Activated T-cell treated with anti-CD3 and anti-CD28 coated beads, Interleukin-2, amount 50 U/mL, for 4 hours (primary cell): ENCODE measurements at regions not wholly inside any gene's neighbourhood (a gene's known extent, or its start where the extent isn't known, plus 50 kb on each side); places are given as distances from the start of the nearest gene placed in this dataset.

Source experiments
- ATAC-seq, 2 donors: fragments of 200-7000 bp; cut with Tn5 transposase; one replicate each; pipeline ENCODE4 v1.10.0; 2021
- DNase-seq: peaks from one replicate; pipeline ENCODE4 v3.0.0-alpha.2; 2020
- H3K27me3 Mint-ChIP-seq: one replicate; pipeline ENCODE4 v1.8.0; 2021; ENCODE audit warnings: low read depth, mixed read lengths
- H3K36me3 Mint-ChIP-seq: one replicate; pipeline ENCODE4 v1.8.0; 2022; ENCODE audit warnings: mixed read lengths; ENCODE audit not compliant: insufficient read depth
- H3K4me1 Mint-ChIP-seq: one replicate; pipeline ENCODE4 v1.8.0; 2021; ENCODE audit warnings: low read depth, mixed read lengths
- H3K4me3 Mint-ChIP-seq: one replicate; pipeline ENCODE4 v1.8.0; 2021; ENCODE audit warnings: mild to moderate bottlenecking, moderate library complexity, mixed read lengths
- H3K9me3 Mint-ChIP-seq: one replicate; pipeline ENCODE4 v1.8.0; 2021; ENCODE audit warnings: mixed read lengths

GRCh38 chr2:8478471-8478793 is 203.4 kb upstream of the ID2 start:
- DNase-seq (no peak), ATAC-seq (no peak)
- H3K27me3 Mint-ChIP-seq: no peaks in the 10 kb centered on the region
- no peaks in the 10 kb centered on the region for H3K9me3 Mint-ChIP-seq
- H3K4me1 Mint-ChIP-seq: peaks cover 90% of the 10 kb centered on the region
- no peaks in the 10 kb centered on the region for H3K36me3 Mint-ChIP-seq
- no peak overlapping the region for H3K4me3 Mint-ChIP-seq

DNA sequence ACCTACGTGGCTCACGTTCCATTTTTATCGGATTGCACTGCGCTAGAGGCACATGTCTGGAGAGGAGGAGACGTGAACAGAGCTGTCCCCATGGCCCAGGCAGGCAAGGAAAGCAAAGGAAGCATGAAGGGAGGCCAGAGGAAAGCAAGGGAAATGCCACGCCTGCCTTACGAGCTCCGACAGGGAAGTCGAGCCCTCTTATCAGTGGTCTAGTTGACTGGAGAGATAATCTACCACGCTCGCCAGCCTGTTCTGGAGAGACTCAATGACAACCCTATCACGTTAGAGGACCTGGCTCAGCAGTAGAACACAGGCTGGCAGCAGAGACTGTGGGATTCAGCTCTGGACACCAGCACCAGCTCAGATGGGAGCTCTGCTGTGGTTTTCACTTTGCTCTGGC is 202.6 kb upstream of the ID2 start:
- H3K27me3 Mint-ChIP-seq: no peaks in the 10 kb centered on the region
- no peaks in the 10 kb centered on the region for H3K9me3 Mint-ChIP-seq
- ATAC-seq: no peak
- DNase-seq: no peak
- H3K36me3 Mint-ChIP-seq: no peaks in the 10 kb centered on the region
- H3K4me3 Mint-ChIP-seq: no peak overlapping the region
- peaks cover 82% of the 10 kb centered on the region for H3K4me1 Mint-ChIP-seq

- H3K27me3 Mint-ChIP-seq: no peaks in the 10 kb centered on the region
- no peaks in the 10 kb centered on the region for H3K9me3 Mint-ChIP-seq
- H3K36me3 Mint-ChIP-seq: no peaks in the 10 kb centered on the region
- DNase-seq: no peak
- H3K4me1 Mint-ChIP-seq: peaks cover 83% of the 10 kb centered on the region
- no peak overlapping the region for H3K4me3 Mint-ChIP-seq
- ATAC-seq: no peak
These were observed 200.9 kb upstream of the ID2 start for GRCh38 chr2:8480915-8481314.

DNA sequence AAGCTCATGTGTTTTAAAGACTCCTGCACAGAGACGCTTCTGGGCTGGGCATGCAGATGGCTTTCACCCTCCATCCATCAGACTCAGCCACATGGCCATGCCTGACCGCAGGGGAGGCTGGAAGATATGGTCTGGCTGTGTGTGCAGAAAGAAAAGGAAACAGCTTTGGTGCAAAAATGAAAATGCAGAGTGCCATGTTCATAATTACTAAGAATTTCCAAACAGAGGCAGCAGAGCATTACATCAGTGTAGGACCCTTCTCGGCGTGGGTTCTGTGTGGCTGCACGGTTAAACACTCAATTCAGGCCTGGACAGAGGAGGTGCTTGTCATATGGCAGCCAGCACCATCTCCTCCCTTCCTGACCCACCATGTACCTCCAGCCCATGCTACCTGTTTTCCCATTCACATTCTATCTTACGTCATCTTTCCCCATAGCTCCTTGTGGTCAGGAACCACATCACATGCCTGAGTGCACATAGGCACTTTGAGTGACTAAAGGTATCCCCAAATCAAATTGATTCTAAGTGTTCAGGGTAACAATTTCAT is 200.3 kb upstream of the ID2 start:
- DNase-seq (no peak), ATAC-seq (peak; percentile 59 to 68)
- Mint-ChIP-seq H3K4me3 (peak overlapping the region; percentile 17), H3K9me3 (no peaks in the 10 kb centered on the region), H3K36me3 (no peaks in the 10 kb centered on the region), H3K4me1 (peaks cover 83% of the 10 kb centered on the region), H3K27me3 (no peaks in the 10 kb centered on the region)

DNA sequence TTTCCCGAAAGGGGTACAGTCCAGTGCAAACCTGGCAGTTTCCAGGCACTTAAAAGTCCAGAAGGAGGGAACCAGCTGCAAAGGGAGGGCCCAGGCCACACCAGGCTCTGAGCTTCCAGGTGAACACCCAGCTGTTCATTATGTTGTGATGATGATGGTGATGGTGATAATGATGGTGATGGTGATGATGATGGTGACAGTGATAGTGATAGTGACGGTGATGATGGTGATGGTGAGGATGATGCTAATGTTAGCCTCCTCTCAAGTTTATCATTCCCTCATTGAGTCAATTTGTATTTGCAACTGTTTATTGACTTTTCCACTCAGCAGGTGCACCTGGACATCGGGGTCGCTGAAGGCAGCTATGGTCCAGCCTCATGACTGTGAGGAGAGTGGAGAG is 199.4 kb upstream of the ID2 start:
- H3K27me3 Mint-ChIP-seq: no peaks in the 10 kb centered on the region
- no peaks in the 10 kb centered on the region for H3K36me3 Mint-ChIP-seq
- DNase-seq (no peak), ATAC-seq (no peak)
- H3K9me3 Mint-ChIP-seq: no peaks in the 10 kb centered on the region
- H3K4me3 Mint-ChIP-seq: no peak overlapping the region
- peaks cover 85% of the 10 kb centered on the region for H3K4me1 Mint-ChIP-seq

GRCh38 chr2:8484502-8485283 is 197.2 kb upstream of the ID2 start:
- ATAC-seq: no peak
- Mint-ChIP-seq H3K27me3 (no peaks in the 10 kb centered on the region), H3K4me3 (peak overlapping the region; percentile 10), H3K36me3 (no peaks in the 10 kb centered on the region), H3K4me1 (peaks cover 86% of the 10 kb centered on the region), H3K9me3 (no peaks in the 10 kb centered on the region)
- DNase-seq: no peak

DNA sequence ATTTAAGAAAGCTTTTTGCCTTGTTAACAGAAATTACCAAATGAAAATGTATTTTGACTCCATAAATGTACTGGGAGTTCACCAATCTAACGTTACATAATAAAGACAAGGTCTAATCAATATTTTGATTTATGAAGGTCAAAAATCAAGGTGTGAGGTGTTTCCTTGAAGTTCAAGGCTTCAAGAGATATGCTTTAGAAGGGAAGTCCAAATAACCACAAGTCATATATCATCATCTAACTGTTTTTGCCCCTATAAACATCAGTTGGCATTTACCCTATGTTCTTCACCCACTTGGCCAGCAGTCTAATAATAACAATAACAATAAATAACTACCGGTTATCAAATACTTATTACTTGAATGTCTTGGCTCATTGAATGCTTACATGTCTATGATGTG is 196.1 kb upstream of the ID2 start:
- no peaks in the 10 kb centered on the region for H3K36me3 Mint-ChIP-seq
- ATAC-seq: no peak
- H3K4me1 Mint-ChIP-seq: peaks cover 84% of the 10 kb centered on the region
- H3K27me3 Mint-ChIP-seq: no peaks in the 10 kb centered on the region
- peak overlapping the region; percentile 79 for H3K4me3 Mint-ChIP-seq
- DNase-seq: no peak
- H3K9me3 Mint-ChIP-seq: no peaks in the 10 kb centered on the region

GRCh38 chr2:8486141-8486540 is 195.7 kb upstream of the ID2 start:
- Mint-ChIP-seq H3K4me1 (peaks cover 81% of the 10 kb centered on the region), H3K4me3 (peak overlapping the region; percentile 79), H3K9me3 (no peaks in the 10 kb centered on the region), H3K36me3 (no peaks in the 10 kb centered on the region), H3K27me3 (no peaks in the 10 kb centered on the region)
- ATAC-seq (no peak), DNase-seq (no peak)

- Mint-ChIP-seq H3K4me1 (peaks cover 72% of the 10 kb centered on the region), H3K36me3 (no peaks in the 10 kb centered on the region), H3K27me3 (no peaks in the 10 kb centered on the region), H3K9me3 (no peaks in the 10 kb centered on the region), H3K4me3 (peak overlapping the region; percentile 79)
- DNase-seq: no peak
- peak; percentile 2 to 18 for ATAC-seq
These were observed 194.4 kb upstream of the ID2 start for GRCh38 chr2:8487461-8487932.

GRCh38 chr2:8488001-8488738 is 193.7 kb upstream of the ID2 start:
- Mint-ChIP-seq H3K9me3 (no peaks in the 10 kb centered on the region), H3K4me1 (peaks cover 65% of the 10 kb centered on the region), H3K4me3 (peak overlapping the region; percentile 79), H3K27me3 (no peaks in the 10 kb centered on the region), H3K36me3 (no peaks in the 10 kb centered on the region)
- ATAC-seq (peak; percentile 90 to 94), DNase-seq (peak; percentile 55)

DNA sequence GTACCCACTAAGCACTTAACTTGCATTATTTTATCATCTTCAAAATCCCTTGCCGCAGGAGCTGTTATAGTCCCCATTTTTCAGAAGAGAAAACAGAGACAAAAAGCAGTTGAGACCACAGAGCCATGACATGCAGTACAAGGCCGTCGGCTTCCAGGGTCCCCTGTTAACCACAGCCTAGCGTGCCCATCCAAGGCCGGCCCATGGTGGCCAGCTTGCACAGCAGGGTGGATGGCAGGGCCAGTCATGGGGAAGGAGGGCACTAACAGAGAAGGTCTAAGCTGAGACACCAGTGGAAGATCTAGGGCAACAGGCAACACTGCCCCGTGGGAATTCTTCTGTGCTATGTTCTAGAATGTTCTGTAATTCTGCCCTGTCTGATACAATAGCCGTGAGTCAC is 192.6 kb upstream of the ID2 start:
- no peak for ATAC-seq
- H3K4me1 Mint-ChIP-seq: peaks cover 63% of the 10 kb centered on the region
- H3K27me3 Mint-ChIP-seq: no peaks in the 10 kb centered on the region

DNA sequence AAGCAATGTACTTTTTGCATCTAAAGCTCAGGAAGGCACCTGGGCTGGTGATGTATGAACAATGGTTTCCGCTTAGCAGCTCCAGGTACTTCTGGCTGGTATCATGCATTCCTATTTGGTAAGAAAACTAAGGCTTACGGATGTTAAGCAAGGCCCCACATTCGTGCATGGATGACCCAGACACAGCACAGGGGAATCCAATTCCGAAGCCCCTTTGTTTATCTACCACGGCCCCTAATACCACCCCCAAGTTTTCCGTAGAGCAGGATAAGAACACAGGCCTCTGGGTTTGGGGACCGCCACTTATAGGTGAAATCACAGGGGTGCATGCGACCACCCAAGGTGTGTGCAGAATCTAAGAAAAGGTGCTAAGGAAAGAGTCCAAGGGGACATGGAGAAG is 192.1 kb upstream of the ID2 start:
- H3K4me1 Mint-ChIP-seq: peaks cover 59% of the 10 kb centered on the region
- no peak overlapping the region for H3K4me3 Mint-ChIP-seq
- DNase-seq (no peak), ATAC-seq (no peak)
- no peaks in the 10 kb centered on the region for H3K27me3 Mint-ChIP-seq
- H3K9me3 Mint-ChIP-seq: no peaks in the 10 kb centered on the region
- no peaks in the 10 kb centered on the region for H3K36me3 Mint-ChIP-seq

More for the DNA sequence above, 192.6 kb upstream of the ID2 start:
- no peak for DNase-seq
- no peaks in the 10 kb centered on the region for H3K36me3 Mint-ChIP-seq
- no peaks in the 10 kb centered on the region for H3K9me3 Mint-ChIP-seq
- H3K4me3 Mint-ChIP-seq: peak overlapping the region; percentile 79

- ATAC-seq (no peak), DNase-seq (no peak)
- Mint-ChIP-seq H3K27me3 (no peaks in the 10 kb centered on the region), H3K9me3 (no peaks in the 10 kb centered on the region), H3K4me1 (peaks cover 55% of the 10 kb centered on the region), H3K36me3 (no peaks in the 10 kb centered on the region), H3K4me3 (no peak overlapping the region)
These were observed 191.6 kb upstream of the ID2 start for GRCh38 chr2:8490166-8490721.

DNA sequence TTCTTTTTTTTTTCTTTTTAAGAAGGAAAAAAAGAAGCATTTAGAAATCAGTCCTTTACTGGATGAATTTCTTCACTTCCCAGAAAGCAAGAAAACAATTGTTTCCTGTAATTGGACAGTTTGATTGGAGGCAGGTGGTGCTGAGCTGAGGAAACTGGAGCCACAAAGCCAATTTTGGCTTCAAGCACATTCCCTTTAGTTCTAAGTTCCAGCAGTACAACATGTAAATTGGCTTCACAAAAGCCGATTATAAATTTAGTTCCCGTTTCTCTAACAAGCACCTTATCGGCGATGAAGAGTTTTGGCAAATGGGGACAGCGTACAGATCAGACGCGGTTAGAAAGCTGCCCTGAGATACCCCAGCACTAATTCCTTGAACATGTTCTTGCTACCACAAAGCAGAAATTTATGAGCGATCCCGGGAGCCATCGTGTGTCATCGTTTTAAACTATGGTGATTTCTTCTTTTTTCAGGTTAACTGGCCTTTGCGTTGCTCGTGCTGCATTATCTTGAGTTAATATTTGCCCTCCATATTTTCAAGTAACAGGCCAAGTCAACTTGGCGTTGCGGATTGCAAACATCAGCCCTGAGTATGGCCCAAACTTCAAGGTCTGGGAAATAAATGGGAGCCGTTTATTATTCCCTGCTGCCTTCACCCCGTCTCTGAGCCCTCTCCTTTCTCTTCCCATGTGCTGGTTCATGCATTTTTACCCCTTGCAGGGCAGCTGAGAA is 190.4 kb upstream of the ID2 start:
- peaks cover 43% of the 10 kb centered on the region for H3K4me1 Mint-ChIP-seq
- H3K4me3 Mint-ChIP-seq: no peak overlapping the region
- no peak for ATAC-seq
- no peaks in the 10 kb centered on the region for H3K36me3 Mint-ChIP-seq
- no peaks in the 10 kb centered on the region for H3K27me3 Mint-ChIP-seq
- DNase-seq: no peak
- H3K9me3 Mint-ChIP-seq: no peaks in the 10 kb centered on the region
